ENCODE measurements at regions not wholly inside any gene's neighbourhood (a gene's known extent, or its start where the extent isn't known, plus 50 kb on each side); places are given as distances from the start of the nearest gene placed in this dataset.

- TF ChIP-seq CTCF (IDR thresholded peaks at IDR 0.05; ENCODE audit: poor library complexity) = no peak
- no peak for TF ChIP-seq EZH2 (IDR thresholded peaks at IDR 0.05; ENCODE audit: borderline replicate concordance)
- TF ChIP-seq EZH2phosphoT487 (IDR thresholded peaks at IDR 0.05; ENCODE audit: low read depth, severe bottlenecking, unreplicated experiment) = no peak
Measured at GRCh38 chr4:141395246-141395830, 174.6 kb downstream of the ZNF330 start.
